Hepatic stellate cell (primary cell): ENCODE measurements at regions not wholly inside any gene's neighbourhood (a gene's known extent, or its start where the extent isn't known, plus 50 kb on each side); places are given as distances from the start of the nearest gene placed in this dataset.

Source experiments
- DNase-seq: peaks from one replicate; pipeline ENCODE4 v3.0.0; 2011; ENCODE audit warnings: low spot score

- DNase-seq: no peak
These were observed 801.7 kb downstream of the BRD1 start for GRCh38 chr22:49025791-49026493.

GRCh38 chr22:49024775-49025440 lies 802.8 kb downstream of the BRD1 start:
- DNase-seq: no peak

GRCh38 chr22:49023879-49024774 lies 803.5 kb downstream of the BRD1 start:
- no peak for DNase-seq

GRCh38 chr22:49023161-49023878 lies 804.4 kb downstream of the BRD1 start:
- no peak for DNase-seq

GRCh38 chr22:49022816-49023160 lies 804.9 kb downstream of the BRD1 start:
- DNase-seq: no peak

- no peak for DNase-seq
These were observed 805.5 kb downstream of the BRD1 start for GRCh38 chr22:49021926-49022815.

GRCh38 chr22:49021131-49021925 lies 806.3 kb downstream of the BRD1 start:
- no peak for DNase-seq

GRCh38 chr22:49019737-49020713 lies 807.6 kb downstream of the BRD1 start:
- no peak for DNase-seq

GRCh38 chr22:49018601-49019000 lies 809.1 kb downstream of the BRD1 start:
- DNase-seq: no peak

- DNase-seq: no peak
These were observed 810.0 kb downstream of the BRD1 start for GRCh38 chr22:49017482-49018329.

GRCh38 chr22:49016909-49017481 lies 810.7 kb downstream of the BRD1 start:
- DNase-seq: no peak

GRCh38 chr22:49015993-49016908 lies 811.4 kb downstream of the BRD1 start:
- DNase-seq: no peak

GRCh38 chr22:49015459-49015858 lies 812.2 kb downstream of the BRD1 start:
- no peak for DNase-seq

- no peak for DNase-seq
These were observed 813.2 kb downstream of the BRD1 start for GRCh38 chr22:49014227-49015201.

- no peak for DNase-seq
These were observed 814.0 kb downstream of the BRD1 start for GRCh38 chr22:49013707-49014106.
